B cell (primary cell): ENCODE measurements at regions not wholly inside any gene's neighbourhood (a gene's known extent, or its start where the extent isn't known, plus 50 kb on each side); places are given as distances from the start of the nearest gene placed in this dataset.

ENCODE experiments used
- CTCF ChIP-seq: fragments of 200-600 bp; IDR thresholded peaks from one replicate; pipeline ENCODE4 v1.8.0; 2022; ENCODE audit warnings: antibody characterized with exemption, mild to moderate bottlenecking
- EZH2 ChIP-seq: IDR thresholded peaks from 2 replicates; pipeline ENCODE4 v1.6.1; 2012; ENCODE audit warnings: borderline replicate concordance, low read depth, mild to moderate bottlenecking, moderate library complexity, low read length; ENCODE audit not compliant: insufficient read depth, poor library complexity, severe bottlenecking

DNA sequence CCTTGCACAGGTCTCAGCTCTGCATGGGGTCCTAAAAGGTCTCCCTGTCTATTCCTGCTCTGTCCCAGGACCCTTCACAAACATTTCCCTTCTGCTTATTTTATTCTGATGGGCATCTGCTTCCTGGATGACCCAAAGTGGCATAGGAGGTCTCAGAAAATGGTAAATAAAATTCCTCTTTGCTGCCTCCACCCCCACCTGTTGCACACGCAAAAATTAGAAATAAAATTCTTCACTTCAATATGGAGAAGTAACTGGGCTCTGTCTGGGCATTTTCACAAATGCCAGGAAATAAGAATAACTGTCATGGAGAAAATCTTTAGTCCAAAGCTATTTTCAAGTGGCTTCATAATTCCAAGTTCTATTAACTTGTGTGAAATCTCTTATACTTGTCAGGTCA is 106.6 kb upstream of the MAP1B start:
- TF ChIP-seq CTCF (no peak), EZH2 (no peak)
